ENCODE measurements at regions not wholly inside any gene's neighbourhood (a gene's known extent, or its start where the extent isn't known, plus 50 kb on each side); places are given as distances from the start of the nearest gene placed in this dataset.

DNA sequence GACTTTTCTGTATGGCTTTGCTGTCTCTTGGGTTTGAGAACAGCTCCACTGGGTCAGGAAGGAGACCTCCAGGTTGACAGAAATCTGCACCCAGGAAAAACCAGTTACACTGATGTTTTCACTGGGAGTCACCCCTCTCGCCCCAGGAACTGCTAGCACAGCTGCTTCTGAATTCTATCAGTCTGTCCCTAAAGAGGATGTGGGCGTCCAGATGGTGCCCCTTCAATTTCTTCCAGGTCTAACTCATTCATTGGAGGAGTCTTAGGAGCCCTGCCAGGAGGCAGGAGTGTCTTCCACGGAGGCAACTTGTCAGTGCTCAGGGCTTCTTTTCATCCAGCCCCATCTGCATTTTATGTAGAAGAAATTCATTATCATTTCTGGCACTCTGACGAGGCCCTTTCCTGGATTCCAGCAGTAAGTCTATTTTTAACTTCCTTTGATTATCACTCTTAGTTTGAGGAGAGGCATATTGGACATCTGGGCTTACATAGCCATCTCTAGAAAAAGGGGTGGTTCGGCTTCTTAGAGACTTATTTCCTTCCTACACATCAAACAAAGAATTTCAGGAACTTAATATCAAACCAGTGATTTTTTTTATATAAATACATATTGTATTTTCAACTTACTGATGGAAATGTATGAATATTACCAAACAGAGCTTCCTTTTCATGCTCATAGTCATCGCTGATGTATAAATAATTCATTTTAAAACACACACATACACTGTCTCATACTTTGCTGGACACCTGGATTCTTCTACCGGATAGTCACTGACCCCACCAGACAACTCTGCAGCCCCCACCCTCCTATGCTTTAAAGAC, 148.8 kb downstream of the IRX2 start:
- ChIA-PET CTCF (no interaction called here), RAD21 (ENCODE audit: low non-redundant PET in 1 of 2, low total read pairs in 2 of 2, uncharacterized antibody in 2 of 2, unreplicated experiment in 2 of 2) (no interaction called here), POLR2A (no interaction called here)
- no peak for ATAC-seq
- Histone ChIP-seq H3K4me3 (replicated peaks in 1 of 2; ENCODE audit: low read depth in 1 of 2, low read length in 2 of 2) (no peak overlapping the region), H3K9me3 (ENCODE audit: control insufficient read depth in 1 of 2, insufficient read depth in 1 of 2, low read depth in 1 of 2, low read length in 2 of 2) (peaks cover 0 to 19% of the 10 kb centered on the region in 2 experiments; a peak in 2 of 4 replicates), H3K4me1 (ENCODE audit: control insufficient read depth in 1 of 2, insufficient read depth in 2 of 2, low read length in 2 of 2) (no peaks in the 10 kb centered on the region), H3K27me3 (ENCODE audit: insufficient read depth, low read length) (no peaks in the 10 kb centered on the region), H2AFZ (ENCODE audit: low read depth, low read length, poor library complexity, severe bottlenecking) (no peak overlapping the region), H3K79me2 (ENCODE audit: insufficient read depth, low read length) (no peaks in the 10 kb centered on the region), H3K9me2 (ENCODE audit: insufficient read depth) (no peaks in the 10 kb centered on the region), H3K9ac (ENCODE audit: low read length) (no peak overlapping the region), H3K27ac (ENCODE audit: low read depth, low read length) (no peak overlapping the region), H3K4me2 (ENCODE audit: low read length) (no peak overlapping the region), H4K20me1 (ENCODE audit: insufficient read depth) (no peaks in the 10 kb centered on the region), H3K36me3 (ENCODE audit: control insufficient read depth in 1 of 2, insufficient read depth in 2 of 2, low read length in 2 of 2) (no peaks in the 10 kb centered on the region)
- no TSS peak for BruUV-seq (replicated peaks)
- TF ChIP-seq EGR1 (IDR thresholded peaks at IDR 0.05; ENCODE audit: low read depth) (no peak), YY1 (IDR thresholded peaks at IDR 0.05; ENCODE audit: extremely low read depth, insufficient replicate concordance, low read depth, low read length) (no peak), ZNF274 (IDR thresholded peaks at IDR 0.05; ENCODE audit: low read depth, low read length) (no peak), RAD21 (IDR thresholded peaks at IDR 0.05; ENCODE audit: low read depth) (no peak), CBX3 (IDR thresholded peaks at IDR 0.05; ENCODE audit: low read depth) (no peak), EZH2 (IDR thresholded peaks at IDR 0.05) (no peak), ZBTB33 (IDR thresholded peaks at IDR 0.05; ENCODE audit: extremely low read depth, insufficient replicate concordance, low read length) (no peak), SP1 (IDR thresholded peaks at IDR 0.05; ENCODE audit: low read depth) (no peak), CEBPB (IDR thresholded peaks at IDR 0.05; ENCODE audit: low read depth) (no peak), POLR2AphosphoS5 (IDR thresholded peaks at IDR 0.05; ENCODE audit: low read depth, low read length) (no peak), ZFX (IDR thresholded peaks at IDR 0.05) (no peak), JUND (IDR thresholded peaks at IDR 0.05) (no peak), ELF1 (IDR thresholded peaks at IDR 0.05; ENCODE audit: borderline replicate concordance, low read depth) (no peak)
- TF ChIP-seq, protein P1, sequence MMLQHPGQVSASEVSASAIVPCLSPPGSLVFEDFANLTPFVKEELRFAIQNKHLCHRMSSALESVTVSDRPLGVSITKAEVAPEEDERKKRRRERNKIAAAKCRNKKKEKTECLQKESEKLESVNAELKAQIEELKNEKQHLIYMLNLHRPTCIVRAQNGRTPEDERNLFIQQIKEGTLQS (IDR thresholded peaks at IDR 0.05) = no peak
- TF ChIP-seq, protein P2, sequence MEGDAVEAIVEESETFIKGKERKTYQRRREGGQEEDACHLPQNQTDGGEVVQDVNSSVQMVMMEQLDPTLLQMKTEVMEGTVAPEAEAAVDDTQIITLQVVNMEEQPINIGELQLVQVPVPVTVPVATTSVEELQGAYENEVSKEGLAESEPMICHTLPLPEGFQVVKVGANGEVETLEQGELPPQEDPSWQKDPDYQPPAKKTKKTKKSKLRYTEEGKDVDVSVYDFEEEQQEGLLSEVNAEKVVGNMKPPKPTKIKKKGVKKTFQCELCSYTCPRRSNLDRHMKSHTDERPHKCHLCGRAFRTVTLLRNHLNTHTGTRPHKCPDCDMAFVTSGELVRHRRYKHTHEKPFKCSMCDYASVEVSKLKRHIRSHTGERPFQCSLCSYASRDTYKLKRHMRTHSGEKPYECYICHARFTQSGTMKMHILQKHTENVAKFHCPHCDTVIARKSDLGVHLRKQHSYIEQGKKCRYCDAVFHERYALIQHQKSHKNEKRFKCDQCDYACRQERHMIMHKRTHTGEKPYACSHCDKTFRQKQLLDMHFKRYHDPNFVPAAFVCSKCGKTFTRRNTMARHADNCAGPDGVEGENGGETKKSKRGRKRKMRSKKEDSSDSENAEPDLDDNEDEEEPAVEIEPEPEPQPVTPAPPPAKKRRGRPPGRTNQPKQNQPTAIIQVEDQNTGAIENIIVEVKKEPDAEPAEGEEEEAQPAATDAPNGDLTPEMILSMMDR (IDR thresholded peaks at IDR 0.05 in 2 of 3, conservative IDR thresholded peaks at IDR 0.05 in 1 of 3; ENCODE audit: borderline replicate concordance in 1 of 3, insufficient read depth in 1 of 3, low read depth in 2 of 3, low read length in 2 of 3) = no peak
- intact Hi-C loops (cut with micrococcal nuclease) = no loop called here
- DNase-seq (ENCODE audit: low read depth, low spot score) = no peak

Data from HCT116 (cell line).